Vagina (tissue), 2 donors: ENCODE measurements at regions not wholly inside any gene's neighbourhood (a gene's known extent, or its start where the extent isn't known, plus 50 kb on each side); places are given as distances from the start of the nearest gene placed in this dataset.

Experiments
- DNase-seq, 2 donors: peaks; one replicate each; pipeline ENCODE4 v3.0.0-alpha.2; 2017; ENCODE audit errors: extremely low spot score in 2 of 2
- H3K27ac ChIP-seq: fragments of 200-600 bp; sonication (generic); one replicate; pipeline ENCODE4 v1.5.1; 2019
- H3K27me3 ChIP-seq: fragments of 200-600 bp; sonication (generic); one replicate; pipeline ENCODE4 v1.5.1; 2019
- H3K36me3 ChIP-seq, 2 donors: fragments of 200-600 bp; sonication (generic); one replicate each; pipeline ENCODE4 v1.5.1; 2017 to 2019
- H3K4me1 ChIP-seq: fragments of 200-600 bp; sonication (generic); one replicate; pipeline ENCODE4 v1.5.1; 2019
- H3K4me3 ChIP-seq, 2 donors: fragments of 200-600 bp; sonication (generic); 1 replicate in 1 of 2; 2 replicates in 1 of 2; pipeline ENCODE4 v1.5.1; 2016 to 2019
- H3K9me3 ChIP-seq: fragments of 200-600 bp; sonication (generic); one replicate; pipeline ENCODE4 v1.5.1; 2019
- CTCF ChIP-seq, 3 experiments: fragments of 450-650 bp in 2 of 3; fragments of 200-600 bp in 1 of 3; sonication (generic) in 1 of 3; IDR thresholded peaks; one replicate each; pipeline ENCODE4 v1.5.1; 2017 to 2019; ENCODE audit warnings: antibody characterized with exemption in 3 of 3, mild to moderate bottlenecking in 2 of 3, moderate library complexity in 2 of 3
- POLR2A ChIP-seq, 2 donors: fragments of 450-650 bp; IDR thresholded peaks; one replicate each; pipeline ENCODE4 v1.6.1; 2017; ENCODE audit warnings: antibody characterized with exemption in 2 of 2, mild to moderate bottlenecking in 2 of 2, moderate library complexity in 2 of 2
- POLR2AphosphoS5 ChIP-seq, 2 donors: sonication (generic); formaldehyde crosslinking; IDR thresholded peaks; one replicate each; pipeline ENCODE4 v1.9.0; 2017; ENCODE audit warnings: antibody characterized with exemption in 2 of 2, mild to moderate bottlenecking in 2 of 2, low read depth in 1 of 2; ENCODE audit not compliant: insufficient read depth in 1 of 2
- intact Hi-C: fragments of 100-400 bp; cut with DNase I; formaldehyde crosslinking; loops from one replicate; pipeline ENCODE4 v1.15.1; 2023

GRCh38 chr9:13020146-13021040, 245.6 kb downstream of the LURAP1L start:
- H3K9me3 ChIP-seq, result no peaks in the 10 kb centered on the region
- no peak for DNase-seq
- intact Hi-C loops, result no loop called here
- no peak overlapping the region for H3K4me3 ChIP-seq
- no peaks in the 10 kb centered on the region for H3K36me3 ChIP-seq
- H3K4me1 ChIP-seq, result peaks cover 8% of the 10 kb centered on the region
- TF ChIP-seq POLR2AphosphoS5 (IDR thresholded peaks at IDR 0.05; ENCODE audit: insufficient read depth in 1 of 2, low read depth in 1 of 2), result no peak
- TF ChIP-seq CTCF (IDR thresholded peaks at IDR 0.05), result no peak
- no peak for TF ChIP-seq POLR2A (IDR thresholded peaks at IDR 0.05)
- no peaks in the 10 kb centered on the region for H3K27me3 ChIP-seq
- peak overlapping the region; percentile 46 for H3K27ac ChIP-seq

- TF ChIP-seq POLR2A (IDR thresholded peaks at IDR 0.05) (no peak), CTCF (IDR thresholded peaks at IDR 0.05) (no peak), POLR2AphosphoS5 (IDR thresholded peaks at IDR 0.05; ENCODE audit: insufficient read depth in 1 of 2, low read depth in 1 of 2) (no peak)
- intact Hi-C loops, result no loop called here
- Histone ChIP-seq H3K9me3 (no peaks in the 10 kb centered on the region), H3K4me1 (peaks cover 17% of the 10 kb centered on the region), H3K4me3 (no peak overlapping the region), H3K27me3 (no peaks in the 10 kb centered on the region), H3K36me3 (no peaks in the 10 kb centered on the region), H3K27ac (no peak overlapping the region)
- no peak for DNase-seq
These were observed 247.9 kb downstream of the LURAP1L start for GRCh38 chr9:13022756-13023155.

- Histone ChIP-seq H3K36me3 (no peaks in the 10 kb centered on the region), H3K27me3 (no peaks in the 10 kb centered on the region), H3K4me3 (no peak overlapping the region), H3K4me1 (peaks cover 17% of the 10 kb centered on the region), H3K9me3 (no peaks in the 10 kb centered on the region), H3K27ac (no peak overlapping the region)
- intact Hi-C loops, result no loop called here
- TF ChIP-seq POLR2A (IDR thresholded peaks at IDR 0.05) (no peak), POLR2AphosphoS5 (IDR thresholded peaks at IDR 0.05; ENCODE audit: insufficient read depth in 1 of 2, low read depth in 1 of 2) (no peak), CTCF (IDR thresholded peaks at IDR 0.05) (no peak)
- DNase-seq, result no peak
These were observed 248.7 kb downstream of the LURAP1L start for GRCh38 chr9:13023498-13023897.

GRCh38 chr9:13026956-13027355, 252.1 kb downstream of the LURAP1L start:
- Histone ChIP-seq H3K9me3 (no peaks in the 10 kb centered on the region), H3K36me3 (no peaks in the 10 kb centered on the region), H3K4me1 (peaks cover 9% of the 10 kb centered on the region), H3K4me3 (no peak overlapping the region), H3K27me3 (no peaks in the 10 kb centered on the region), H3K27ac (no peak overlapping the region)
- intact Hi-C loops, result no loop called here
- DNase-seq, result no peak
- TF ChIP-seq POLR2AphosphoS5 (IDR thresholded peaks at IDR 0.05; ENCODE audit: insufficient read depth in 1 of 2, low read depth in 1 of 2) (no peak), POLR2A (IDR thresholded peaks at IDR 0.05) (no peak), CTCF (IDR thresholded peaks at IDR 0.05) (no peak)

- H3K36me3 ChIP-seq, result no peaks in the 10 kb centered on the region
- H3K9me3 ChIP-seq, result no peaks in the 10 kb centered on the region
- peaks cover 9% of the 10 kb centered on the region for H3K4me1 ChIP-seq
- H3K27me3 ChIP-seq, result no peaks in the 10 kb centered on the region
- no peak for DNase-seq
- no peak overlapping the region for H3K4me3 ChIP-seq
- no peak for TF ChIP-seq CTCF (IDR thresholded peaks at IDR 0.05)
- TF ChIP-seq POLR2A (IDR thresholded peaks at IDR 0.05), result no peak
- TF ChIP-seq POLR2AphosphoS5 (IDR thresholded peaks at IDR 0.05; ENCODE audit: insufficient read depth in 1 of 2, low read depth in 1 of 2), result peak in 1 of 2 donors; percentile 62
- no peak overlapping the region for H3K27ac ChIP-seq
- intact Hi-C loops, result no loop called here
These were observed 251.6 kb downstream of the MPDZ start for GRCh38 chr9:13027879-13028278.
